GM12892 (cell line): ENCODE measurements at regions not wholly inside any gene's neighbourhood (a gene's known extent, or its start where the extent isn't known, plus 50 kb on each side); places are given as distances from the start of the nearest gene placed in this dataset.

Source experiments
- POLR2A ChIP-seq: IDR thresholded peaks from 2 replicates; pipeline ENCODE4 v1.6.1; 2011; ENCODE audit warnings: low read depth, low read length, control low read depth
- TAF1 ChIP-seq: IDR thresholded peaks from 2 replicates; pipeline ENCODE4 v1.6.1; 2011; ENCODE audit warnings: low read depth, mild to moderate bottlenecking, control low read depth, low read length, borderline replicate concordance

GRCh38 chr2:142515493-142515892 is 362.0 kb upstream of the KYNU start:
- TF ChIP-seq POLR2A (no peak), TAF1 (no peak)
